ENCODE measurements at regions not wholly inside any gene's neighbourhood (a gene's known extent, or its start where the extent isn't known, plus 50 kb on each side); places are given as distances from the start of the nearest gene placed in this dataset.

DNA sequence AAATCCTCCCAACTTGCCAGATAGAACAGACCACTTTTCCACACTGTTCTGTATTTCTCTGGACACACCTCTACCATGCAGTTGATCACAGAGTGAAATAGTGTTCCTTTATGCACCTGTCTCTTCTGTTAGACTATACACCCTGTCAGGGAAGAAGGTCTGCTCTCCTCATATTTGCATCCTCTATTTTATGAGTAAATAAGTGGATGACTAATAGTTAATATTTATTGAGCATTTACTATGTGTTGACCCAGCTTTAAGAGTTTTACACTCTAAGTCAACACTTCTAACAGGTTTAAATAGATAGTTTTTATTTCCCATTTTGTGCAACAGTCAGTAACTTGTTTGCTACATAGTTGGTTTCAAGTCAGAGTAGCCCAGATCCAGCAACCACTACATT, 452.8 kb upstream of the MPDZ start:
- peaks cover 5% of the 10 kb centered on the region for H3K4me1 Mint-ChIP-seq (ENCODE audit: unreplicated experiment)
- no peaks in the 10 kb centered on the region for H3K27me3 Mint-ChIP-seq (ENCODE audit: unreplicated experiment)
- no peaks in the 10 kb centered on the region for H3K36me3 Mint-ChIP-seq (ENCODE audit: low read depth, unreplicated experiment)
- no peak for DNase-seq (ENCODE audit: low spot score)
- no peak overlapping the region for H3K27ac Mint-ChIP-seq (ENCODE audit: unreplicated experiment)
- TF ChIP-seq, protein P1, sequence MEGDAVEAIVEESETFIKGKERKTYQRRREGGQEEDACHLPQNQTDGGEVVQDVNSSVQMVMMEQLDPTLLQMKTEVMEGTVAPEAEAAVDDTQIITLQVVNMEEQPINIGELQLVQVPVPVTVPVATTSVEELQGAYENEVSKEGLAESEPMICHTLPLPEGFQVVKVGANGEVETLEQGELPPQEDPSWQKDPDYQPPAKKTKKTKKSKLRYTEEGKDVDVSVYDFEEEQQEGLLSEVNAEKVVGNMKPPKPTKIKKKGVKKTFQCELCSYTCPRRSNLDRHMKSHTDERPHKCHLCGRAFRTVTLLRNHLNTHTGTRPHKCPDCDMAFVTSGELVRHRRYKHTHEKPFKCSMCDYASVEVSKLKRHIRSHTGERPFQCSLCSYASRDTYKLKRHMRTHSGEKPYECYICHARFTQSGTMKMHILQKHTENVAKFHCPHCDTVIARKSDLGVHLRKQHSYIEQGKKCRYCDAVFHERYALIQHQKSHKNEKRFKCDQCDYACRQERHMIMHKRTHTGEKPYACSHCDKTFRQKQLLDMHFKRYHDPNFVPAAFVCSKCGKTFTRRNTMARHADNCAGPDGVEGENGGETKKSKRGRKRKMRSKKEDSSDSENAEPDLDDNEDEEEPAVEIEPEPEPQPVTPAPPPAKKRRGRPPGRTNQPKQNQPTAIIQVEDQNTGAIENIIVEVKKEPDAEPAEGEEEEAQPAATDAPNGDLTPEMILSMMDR (IDR thresholded peaks at IDR 0.05; ENCODE audit: unreplicated experiment): no peak
- no peak overlapping the region for H3K4me3 Mint-ChIP-seq (ENCODE audit: unreplicated experiment)
- H3K9me3 Mint-ChIP-seq (ENCODE audit: unreplicated experiment): no peaks in the 10 kb centered on the region

DNA sequence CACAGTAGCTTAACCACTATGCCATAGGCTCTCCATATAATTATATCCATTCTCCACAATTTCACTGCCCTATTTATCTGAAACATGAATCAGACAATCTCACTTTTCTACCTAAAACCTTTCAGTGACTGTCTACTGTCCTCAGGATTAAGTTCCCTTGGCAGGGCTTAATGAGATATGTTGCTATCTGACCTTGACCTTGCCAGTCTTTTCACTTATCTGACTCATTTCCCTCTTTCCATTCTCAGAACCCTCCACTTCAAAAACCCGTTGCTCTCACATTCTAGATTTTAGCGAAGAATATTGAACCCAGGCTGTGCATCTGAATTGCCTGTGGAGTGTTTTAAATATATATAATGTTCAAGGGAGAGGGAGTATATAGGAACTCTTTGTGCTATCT, 452.1 kb upstream of the MPDZ start:
- no peak overlapping the region for H3K4me3 Mint-ChIP-seq (ENCODE audit: unreplicated experiment)
- H3K27ac Mint-ChIP-seq (ENCODE audit: unreplicated experiment): no peak overlapping the region
- H3K4me1 Mint-ChIP-seq (ENCODE audit: unreplicated experiment): peaks cover 5% of the 10 kb centered on the region
- no peaks in the 10 kb centered on the region for H3K27me3 Mint-ChIP-seq (ENCODE audit: unreplicated experiment)
- H3K36me3 Mint-ChIP-seq (ENCODE audit: low read depth, unreplicated experiment): no peaks in the 10 kb centered on the region
- DNase-seq (ENCODE audit: low spot score): no peak
- TF ChIP-seq, protein P1 (IDR thresholded peaks at IDR 0.05; ENCODE audit: unreplicated experiment): no peak
- H3K9me3 Mint-ChIP-seq (ENCODE audit: unreplicated experiment): no peaks in the 10 kb centered on the region

DNA sequence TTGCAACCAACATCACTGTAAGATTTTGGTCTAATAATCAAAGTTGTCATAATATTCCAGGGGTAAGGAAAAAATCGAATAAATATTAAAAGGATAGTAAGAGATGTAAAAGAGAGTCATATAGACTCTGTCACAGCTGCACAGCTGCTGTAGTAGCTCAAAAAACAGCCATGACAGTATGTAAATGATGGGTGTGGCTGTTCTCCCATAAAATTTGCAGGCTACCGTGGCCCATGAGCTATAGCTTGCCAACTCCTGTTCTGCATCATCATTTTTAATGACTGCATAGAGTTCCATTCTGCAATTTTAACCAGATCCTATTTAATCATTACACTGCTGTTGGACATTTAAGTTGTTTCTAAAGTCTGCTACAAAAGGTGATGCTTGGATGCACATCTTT, 450.5 kb upstream of the MPDZ start:
- H3K27me3 Mint-ChIP-seq (ENCODE audit: unreplicated experiment): no peaks in the 10 kb centered on the region
- no peaks in the 10 kb centered on the region for H3K36me3 Mint-ChIP-seq (ENCODE audit: low read depth, unreplicated experiment)
- TF ChIP-seq, protein P1 (IDR thresholded peaks at IDR 0.05; ENCODE audit: unreplicated experiment): no peak
- no peak for DNase-seq (ENCODE audit: low spot score)
- no peaks in the 10 kb centered on the region for H3K9me3 Mint-ChIP-seq (ENCODE audit: unreplicated experiment)
- peaks cover 5% of the 10 kb centered on the region for H3K4me1 Mint-ChIP-seq (ENCODE audit: unreplicated experiment)
- H3K27ac Mint-ChIP-seq (ENCODE audit: unreplicated experiment): no peak overlapping the region
- H3K4me3 Mint-ChIP-seq (ENCODE audit: unreplicated experiment): no peak overlapping the region

DNA sequence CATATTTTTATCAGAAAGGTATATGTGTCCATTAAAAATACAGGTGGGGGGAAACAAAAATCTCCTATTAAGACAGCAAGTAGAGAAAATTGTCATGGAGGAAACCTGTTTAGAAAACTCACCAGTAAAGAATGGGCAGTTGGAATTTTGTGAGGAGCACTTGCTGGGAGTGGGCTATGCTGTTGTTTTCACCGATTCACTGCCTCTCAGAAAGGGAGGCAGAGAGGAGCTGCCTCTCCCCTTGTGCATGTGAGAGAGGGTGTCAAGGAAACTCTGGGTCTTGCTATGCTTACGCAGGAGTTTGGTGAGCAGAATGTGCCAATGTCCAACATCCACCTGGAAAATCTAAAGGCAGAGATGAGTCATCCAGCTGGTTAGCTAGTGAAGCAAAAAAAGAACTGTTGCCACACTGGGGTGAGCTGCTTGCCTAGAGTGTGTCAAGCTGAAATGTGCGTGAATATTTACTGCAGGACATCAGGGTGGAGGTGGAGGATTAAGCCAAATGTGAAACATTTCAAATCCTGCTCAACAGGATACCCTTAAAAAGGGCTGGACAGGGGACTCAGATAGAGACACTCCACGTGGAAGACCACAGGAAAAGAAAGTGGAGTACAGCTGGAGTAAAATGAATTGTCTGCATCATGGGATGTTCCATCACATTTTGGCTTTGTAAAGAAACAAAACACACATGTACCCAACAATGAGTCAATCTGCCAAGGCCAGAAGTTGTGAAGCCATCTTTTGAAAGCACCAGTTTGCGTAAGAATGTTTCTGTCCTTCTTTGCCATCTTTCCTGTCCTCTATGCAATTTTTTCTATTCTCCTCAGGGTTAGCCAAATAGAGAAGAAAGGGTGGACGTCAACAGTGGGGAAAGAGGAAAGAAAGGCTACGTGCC, 449.7 kb upstream of the MPDZ start:
- Mint-ChIP-seq H3K36me3 (ENCODE audit: low read depth, unreplicated experiment) (no peaks in the 10 kb centered on the region), H3K9me3 (ENCODE audit: unreplicated experiment) (no peaks in the 10 kb centered on the region), H3K27me3 (ENCODE audit: unreplicated experiment) (no peaks in the 10 kb centered on the region), H3K4me3 (ENCODE audit: unreplicated experiment) (no peak overlapping the region), H3K27ac (ENCODE audit: unreplicated experiment) (no peak overlapping the region), H3K4me1 (ENCODE audit: unreplicated experiment) (peaks cover 5% of the 10 kb centered on the region)
- TF ChIP-seq, protein P1 (IDR thresholded peaks at IDR 0.05; ENCODE audit: unreplicated experiment): no peak
- DNase-seq (ENCODE audit: low spot score): no peak

DNA sequence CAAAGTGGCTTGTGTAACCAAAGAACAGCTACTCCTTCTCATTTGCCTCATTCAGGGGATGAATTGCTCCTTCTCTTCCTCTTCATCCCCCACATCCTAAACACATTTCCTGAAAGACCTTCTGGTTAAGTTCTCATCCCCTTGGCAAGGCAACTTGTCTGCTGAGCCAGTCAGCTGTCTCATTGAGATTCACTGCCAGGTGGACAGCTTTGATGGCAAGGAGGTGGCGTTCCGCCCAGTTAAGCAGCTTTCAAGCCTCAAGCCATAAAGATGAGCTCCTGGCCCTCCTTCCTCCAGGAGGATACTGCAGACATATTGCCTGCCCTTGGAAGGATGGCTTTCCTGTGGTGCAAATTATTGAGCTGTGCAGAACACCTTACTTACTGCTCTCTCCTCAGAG, 448.6 kb upstream of the MPDZ start:
- DNase-seq (ENCODE audit: low spot score): no peak
- no peak overlapping the region for H3K4me3 Mint-ChIP-seq (ENCODE audit: unreplicated experiment)
- no peaks in the 10 kb centered on the region for H3K36me3 Mint-ChIP-seq (ENCODE audit: low read depth, unreplicated experiment)
- no peaks in the 10 kb centered on the region for H3K9me3 Mint-ChIP-seq (ENCODE audit: unreplicated experiment)
- TF ChIP-seq, protein P1 (IDR thresholded peaks at IDR 0.05; ENCODE audit: unreplicated experiment): no peak
- peaks cover 5% of the 10 kb centered on the region for H3K4me1 Mint-ChIP-seq (ENCODE audit: unreplicated experiment)
- no peaks in the 10 kb centered on the region for H3K27me3 Mint-ChIP-seq (ENCODE audit: unreplicated experiment)
- H3K27ac Mint-ChIP-seq (ENCODE audit: unreplicated experiment): no peak overlapping the region

All from endothelial cell (in vitro differentiated cells).